GM10266 (cell line): ENCODE measurements at regions not wholly inside any gene's neighbourhood (a gene's known extent, or its start where the extent isn't known, plus 50 kb on each side); places are given as distances from the start of the nearest gene placed in this dataset.

Source experiments
- DNase-seq: peaks from one replicate; pipeline ENCODE4 v3.0.0; 2012; ENCODE audit errors: extremely low spot score
- CTCF ChIP-seq: IDR thresholded peaks from 2 replicates; pipeline ENCODE4 v1.5.1; 2012; ENCODE audit warnings: mild to moderate bottlenecking, low read depth; ENCODE audit not compliant: control insufficient read depth, insufficient read depth; ENCODE audit errors: missing control alignments

- no peak for DNase-seq
- no peak for TF ChIP-seq CTCF
Measured at GRCh38 chr2:74081763-74082110, 66.0 kb downstream of the BOLA3 start.

GRCh38 chr2:74083750-74084149 is 64.0 kb downstream of the BOLA3 start:
- no peak for TF ChIP-seq CTCF
- no peak for DNase-seq
